HG02852 (cell line): ENCODE measurements at regions not wholly inside any gene's neighbourhood (a gene's known extent, or its start where the extent isn't known, plus 50 kb on each side); places are given as distances from the start of the nearest gene placed in this dataset.

Source experiments
- ATAC-seq: cut with Tn5 transposase; IDR thresholded peaks from one replicate; pipeline ENCODE4 v1.9.1; 2021; ENCODE audit warnings: mild to moderate bottlenecking, moderate library complexity; ENCODE audit not compliant: unreplicated experiment

GRCh38 chr18:65567372-65567771, 183.4 kb upstream of the CDH7 start:
- no peak for ATAC-seq

DNA sequence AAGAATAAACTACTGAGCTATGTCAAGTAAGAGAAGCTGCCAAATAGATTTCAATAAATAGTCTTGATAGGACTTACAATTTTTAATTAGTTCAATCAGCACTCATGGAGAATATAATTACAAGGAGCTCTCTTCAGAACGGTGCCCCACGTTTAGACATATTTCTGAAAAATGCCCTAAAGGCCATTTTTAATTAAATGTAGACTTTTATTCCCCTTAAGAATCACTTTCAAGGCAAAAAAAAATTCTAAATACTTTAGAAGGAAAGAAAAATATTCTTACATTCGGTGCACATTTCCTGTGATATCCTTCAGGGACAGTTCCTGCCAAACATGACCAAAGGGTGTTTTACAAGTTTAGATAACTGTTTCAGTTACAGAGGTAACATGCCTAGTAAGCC, 202.5 kb upstream of the CDH7 start:
- no peak for ATAC-seq

GRCh38 chr18:65547046-65547445, 203.8 kb upstream of the CDH7 start:
- no peak for ATAC-seq

DNA sequence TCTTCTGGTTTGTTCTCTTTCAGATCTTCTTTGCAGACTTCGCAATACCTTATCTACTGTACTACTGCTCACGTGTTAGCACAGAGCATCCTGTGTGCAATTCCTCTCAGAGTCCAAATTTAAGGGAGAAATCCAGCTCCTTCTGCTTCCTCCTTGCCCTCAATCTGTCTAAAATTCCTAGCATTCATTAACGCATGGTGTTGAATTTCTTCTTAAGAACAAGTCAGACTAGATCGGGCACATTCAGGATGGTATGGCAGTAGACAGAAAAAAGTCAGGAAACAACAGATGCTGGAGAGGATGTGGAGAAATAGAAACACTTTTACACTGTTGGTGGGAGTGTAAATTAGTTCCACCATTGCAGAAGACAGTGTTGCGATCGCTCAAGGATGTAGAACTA, 206.1 kb upstream of the CDH7 start:
- ATAC-seq = no peak

DNA sequence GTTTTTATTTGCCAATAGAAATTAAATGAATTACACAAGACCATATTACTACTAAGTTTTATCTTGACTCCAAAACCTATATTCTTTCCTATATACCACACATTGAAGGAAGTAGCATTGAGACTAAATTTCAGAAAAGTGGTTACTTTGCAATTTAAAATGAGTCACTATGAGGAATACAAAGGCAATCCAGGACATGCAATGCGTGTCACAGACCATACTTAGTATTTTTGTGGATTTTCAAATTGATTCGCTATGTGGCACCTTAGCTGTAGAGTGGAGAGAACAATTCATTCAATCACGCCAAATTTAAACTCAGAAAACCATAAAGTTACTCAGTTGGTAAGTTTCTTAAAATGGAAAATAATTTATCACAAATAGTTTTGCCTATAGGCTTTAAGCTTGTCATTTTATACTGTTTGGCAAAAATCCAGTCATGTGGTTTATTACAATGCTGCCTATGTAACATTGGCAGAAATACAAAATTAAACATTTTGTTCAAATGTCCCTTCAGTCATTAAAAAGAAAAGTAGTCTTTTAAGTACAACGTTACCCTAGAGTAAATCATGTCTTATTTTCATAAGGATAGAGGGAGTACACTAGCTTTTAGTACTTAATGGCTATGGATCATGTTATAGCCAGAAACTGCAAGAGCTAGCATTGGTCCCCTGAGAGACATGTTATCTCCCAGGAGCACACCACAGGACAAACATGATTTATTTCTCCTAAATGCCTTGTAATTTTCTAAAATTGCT, 222.8 kb upstream of the CDH7 start:
- ATAC-seq = no peak

GRCh38 chr18:65526099-65526498, 224.7 kb upstream of the CDH7 start:
- no peak for ATAC-seq

- ATAC-seq = no peak
These were observed 227.4 kb upstream of the CDH7 start for GRCh38 chr18:65523461-65523860.

- no peak for ATAC-seq
These were observed 227.9 kb upstream of the CDH7 start for GRCh38 chr18:65522907-65523306.

GRCh38 chr18:65516209-65516608, 234.6 kb upstream of the CDH7 start:
- no peak for ATAC-seq

DNA sequence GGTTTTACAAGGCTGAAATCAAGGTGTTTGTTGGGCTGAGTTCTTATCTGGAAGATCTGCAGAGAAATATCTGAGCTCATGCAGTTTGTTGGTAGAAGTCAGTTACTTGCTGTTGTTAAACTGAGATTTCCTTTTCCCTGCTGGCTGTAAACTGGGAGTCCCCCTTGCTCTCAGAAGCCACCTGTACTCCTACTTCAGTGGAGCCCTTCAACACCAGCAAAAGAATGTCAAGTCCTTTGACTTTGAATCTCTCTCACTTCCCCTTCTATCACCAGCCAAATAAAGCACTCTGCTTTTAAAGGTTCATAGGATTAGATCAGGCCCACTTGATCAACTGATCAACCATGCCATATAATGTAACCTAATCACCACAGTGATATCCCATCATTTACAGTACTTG, 252.2 kb upstream of the CDH7 start:
- ATAC-seq = no peak

DNA sequence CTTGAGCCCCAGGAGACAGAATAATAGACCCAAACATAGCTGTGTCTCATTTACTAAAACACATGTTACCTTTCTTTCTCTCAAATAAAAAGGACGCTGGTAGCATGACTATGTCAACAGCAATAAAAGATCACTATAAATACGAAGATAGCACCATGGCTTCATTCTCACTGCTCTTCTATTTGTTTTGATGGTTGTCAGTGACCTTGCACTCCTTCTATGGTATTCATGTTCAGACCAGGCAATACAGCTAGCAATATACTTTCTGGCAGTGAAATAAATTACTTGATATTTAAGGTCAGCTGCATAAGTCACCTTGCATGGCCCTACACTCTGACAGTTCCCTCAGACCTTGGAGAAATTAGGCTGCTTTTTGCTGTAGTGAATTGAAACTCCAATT, 263.2 kb upstream of the CDH7 start:
- ATAC-seq = no peak

GRCh38 chr18:65477455-65477854, 273.4 kb upstream of the CDH7 start:
- no peak for ATAC-seq

DNA sequence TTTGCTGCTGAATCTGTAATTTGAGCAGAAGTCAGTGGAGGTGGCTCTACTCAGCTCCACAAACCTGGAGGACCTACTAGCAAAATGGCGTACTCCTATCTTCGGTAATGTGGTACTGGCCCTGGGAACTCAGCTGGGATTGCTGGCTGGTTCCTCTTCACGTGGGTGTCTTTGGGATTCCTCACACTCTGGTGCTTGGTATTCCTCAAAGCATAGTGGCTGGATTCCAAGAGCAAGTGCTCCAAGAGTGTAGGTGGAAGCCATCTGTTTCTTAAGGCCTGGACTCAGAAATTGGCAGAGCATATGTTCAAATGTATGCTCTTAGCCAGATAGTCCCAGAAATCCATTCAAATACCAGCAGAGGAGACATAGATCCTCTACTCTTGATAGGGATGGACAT, 281.9 kb upstream of the CDH7 start:
- no peak for ATAC-seq

DNA sequence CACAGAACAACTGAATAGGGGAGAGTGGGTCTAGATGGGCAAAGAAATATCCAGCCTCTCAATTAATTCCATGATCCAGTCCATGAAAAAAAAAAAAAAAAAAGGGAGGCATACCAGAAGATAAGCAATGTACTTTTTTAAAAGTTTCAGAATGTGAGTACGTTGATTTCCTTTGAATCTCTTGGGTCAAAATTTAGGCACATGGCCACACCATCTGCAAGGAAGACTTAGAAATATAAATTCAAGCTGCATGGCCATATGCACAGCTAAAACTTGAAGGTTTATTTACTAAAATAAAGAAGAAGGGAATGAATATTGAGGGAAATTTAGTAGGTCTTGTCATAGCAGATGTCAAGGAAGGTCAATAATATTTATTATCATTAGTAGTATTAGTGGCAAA, 286.5 kb upstream of the CDH7 start:
- ATAC-seq = no peak

DNA sequence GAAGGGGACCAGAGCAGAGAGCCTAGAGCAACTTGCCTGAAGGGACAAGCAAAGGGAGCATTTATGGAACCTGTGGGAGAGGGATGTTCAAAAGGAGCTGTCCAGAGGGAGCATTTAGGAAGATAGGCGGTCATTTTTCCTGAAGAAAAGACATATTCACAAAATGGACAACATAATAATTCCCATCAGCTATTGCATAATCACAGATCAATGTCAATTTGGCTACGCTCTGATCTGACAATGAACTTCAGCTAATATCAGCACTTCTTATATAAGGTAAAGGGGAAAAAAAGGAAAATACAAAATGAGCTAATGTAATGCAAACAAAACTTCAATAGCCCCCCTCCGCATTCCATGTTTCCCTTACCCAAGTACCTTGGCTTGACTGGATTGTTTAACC, 291.1 kb upstream of the CDH7 start:
- ATAC-seq = no peak

- no peak for ATAC-seq
These were observed 291.9 kb upstream of the CDH7 start for GRCh38 chr18:65458871-65459270.

GRCh38 chr18:65439188-65439587, 311.6 kb upstream of the CDH7 start:
- no peak for ATAC-seq

DNA sequence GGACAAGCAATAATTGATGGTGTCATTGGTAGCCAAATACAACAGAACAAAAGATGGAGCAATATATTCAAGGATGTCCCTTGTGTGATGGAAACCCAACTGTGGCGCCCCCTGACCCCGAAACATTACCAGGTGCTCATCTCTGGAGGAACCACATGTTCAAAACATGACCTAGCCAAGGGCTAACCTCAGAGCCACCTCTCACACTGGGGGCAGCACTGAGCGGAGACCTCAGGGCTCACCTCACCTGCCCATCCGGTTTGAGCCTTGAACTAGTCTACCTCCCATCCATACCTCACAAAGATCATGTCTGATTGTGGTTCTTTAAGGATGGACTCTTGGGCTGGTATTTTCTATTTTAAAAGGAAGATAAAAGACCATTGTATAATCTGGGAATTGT, 314.4 kb upstream of the CDH7 start:
- ATAC-seq = no peak

DNA sequence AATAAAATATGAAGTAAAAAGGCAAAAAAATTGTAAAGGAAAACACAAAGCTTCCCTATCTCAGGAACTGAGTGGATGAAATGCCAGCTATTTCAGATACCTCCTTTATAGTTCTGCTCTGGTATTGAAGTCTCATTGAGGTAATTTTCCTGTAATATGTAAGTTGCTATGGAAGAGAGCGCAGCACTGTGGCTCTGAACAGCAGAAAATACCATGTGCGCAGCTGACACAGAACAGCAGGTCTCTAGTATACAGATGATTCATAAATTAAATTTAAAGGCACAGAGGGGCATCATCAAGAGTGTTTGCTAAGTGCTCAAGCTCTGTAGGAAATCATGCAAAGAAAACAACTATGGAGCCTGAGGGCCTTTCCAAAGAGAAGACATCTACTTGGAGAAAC, 315.3 kb upstream of the CDH7 start:
- no peak for ATAC-seq

GRCh38 chr18:65429601-65430000, 321.2 kb upstream of the CDH7 start:
- ATAC-seq = no peak

DNA sequence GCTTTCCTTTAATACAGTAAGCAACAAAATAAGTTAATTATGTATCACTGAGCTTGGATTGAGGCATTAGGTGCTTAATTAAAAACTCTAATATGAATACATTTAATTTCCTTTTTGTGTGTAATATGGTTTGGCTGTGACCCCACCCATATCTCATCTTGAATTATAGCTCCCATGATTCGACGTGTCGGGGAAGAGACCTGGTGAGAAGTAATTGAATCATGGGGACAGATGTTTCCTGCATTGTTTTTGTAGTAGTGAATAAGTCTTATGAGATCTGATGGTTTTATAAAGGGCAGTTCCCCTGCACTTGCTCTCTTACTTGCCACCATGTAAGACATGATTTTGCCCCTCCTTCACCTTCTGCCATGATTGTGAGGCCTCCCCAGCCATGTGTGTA, 325.4 kb upstream of the CDH7 start:
- no peak for ATAC-seq

DNA sequence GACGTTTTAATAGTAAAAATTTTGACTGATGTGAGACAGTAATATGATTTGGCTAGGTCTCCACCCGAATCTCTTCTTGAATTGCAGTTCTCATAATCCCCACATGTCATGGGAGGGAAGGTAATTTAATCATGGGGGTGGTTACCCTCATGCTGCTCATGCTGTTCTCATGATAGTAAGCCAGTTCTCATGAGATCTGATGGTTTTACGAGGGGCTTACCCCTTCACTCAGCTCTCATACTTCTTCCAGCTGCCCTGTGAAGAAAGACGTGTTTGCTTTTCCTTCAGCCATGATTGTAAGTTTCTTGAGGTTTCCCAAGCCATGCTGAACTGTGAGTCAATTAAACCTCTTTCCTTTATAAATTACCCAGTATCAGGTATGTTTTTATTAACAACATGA, 327.0 kb upstream of the CDH7 start:
- ATAC-seq = no peak

- no peak for ATAC-seq
These were observed 328.2 kb upstream of the CDH7 start for GRCh38 chr18:65422544-65423136.
